Central memory CD4-positive, alpha-beta T cell (primary cell): ENCODE measurements at regions not wholly inside any gene's neighbourhood (a gene's known extent, or its start where the extent isn't known, plus 50 kb on each side); places are given as distances from the start of the nearest gene placed in this dataset.

Experiments used
- DNase-seq: peaks from one replicate; pipeline ENCODE4 v3.0.0; 2022

DNA sequence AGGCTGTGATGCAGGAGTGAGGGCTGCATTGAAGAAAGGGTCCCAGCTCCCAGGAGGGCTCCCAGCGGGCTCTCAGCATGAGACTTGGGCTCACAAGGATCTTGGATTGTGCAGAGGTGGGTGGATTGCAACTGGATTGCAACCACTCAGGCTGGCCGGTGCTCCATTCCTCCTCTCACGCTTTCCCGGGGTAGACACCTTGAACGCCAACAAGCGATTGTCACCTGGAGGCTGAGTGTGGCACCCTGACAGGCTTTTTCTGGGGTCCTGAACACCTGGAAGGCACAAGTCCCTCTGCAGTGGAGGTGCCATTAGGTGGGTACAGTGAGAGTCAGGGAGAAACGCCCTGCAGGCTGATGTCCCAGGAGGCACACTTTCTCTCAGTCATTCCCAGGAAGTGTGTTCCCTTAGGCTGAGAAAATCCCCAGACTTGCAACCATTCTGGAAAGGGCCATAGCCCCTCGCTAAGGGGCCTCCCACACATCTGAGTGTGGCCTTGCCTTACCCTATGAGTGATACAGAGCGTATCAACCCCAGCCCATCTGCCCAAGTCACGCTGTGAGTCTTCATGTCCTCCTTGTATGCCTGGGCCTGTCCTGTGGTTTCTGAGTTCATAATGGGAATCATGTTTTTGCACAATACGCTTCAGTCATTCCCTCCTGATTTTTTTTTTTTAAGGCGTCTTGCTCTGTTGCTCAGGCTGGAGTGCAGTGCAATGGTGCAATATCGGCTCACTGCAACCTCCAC is 488.1 kb downstream of the IRX1 start:
- no peak for DNase-seq

DNA sequence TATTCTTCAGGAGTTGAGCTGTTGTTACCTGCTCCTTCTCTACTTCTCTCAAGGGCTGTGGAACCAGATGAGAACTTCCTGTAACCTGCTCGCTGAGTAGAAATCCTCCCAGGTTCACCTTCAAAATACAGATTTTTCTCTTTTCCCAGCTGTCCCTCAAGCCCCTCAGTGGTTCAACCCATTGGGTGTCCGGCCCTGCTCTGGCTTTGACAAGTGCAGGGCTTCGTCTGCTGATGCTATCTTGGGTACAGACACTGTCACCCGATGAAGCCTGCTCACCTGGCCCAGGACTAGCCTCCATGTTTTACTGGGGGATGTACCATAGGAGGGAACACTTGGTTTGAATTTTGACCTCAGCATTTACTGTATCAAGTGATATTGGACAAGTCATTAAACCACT is 490.4 kb downstream of the IRX1 start:
- no peak for DNase-seq

DNA sequence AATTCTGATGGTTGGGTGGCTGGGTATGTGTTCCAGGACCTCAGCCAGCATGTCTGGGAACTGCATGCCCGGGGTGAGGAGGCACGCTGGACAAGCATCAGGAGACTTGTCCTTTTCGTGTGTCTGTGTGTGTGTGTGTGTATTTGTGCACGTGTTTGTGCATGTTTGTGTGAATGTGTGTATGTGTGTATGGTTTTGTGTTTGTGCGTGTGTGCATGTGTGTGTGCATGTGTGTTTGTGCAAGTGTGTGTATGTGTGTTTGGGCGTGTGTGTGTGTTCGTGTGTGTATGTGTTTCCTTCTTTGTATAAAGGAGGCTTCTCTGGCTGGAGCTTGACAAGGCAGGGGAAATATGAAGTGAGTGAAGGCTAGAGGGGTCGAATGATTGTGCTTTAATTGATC is 491.5 kb downstream of the IRX1 start:
- DNase-seq, result no peak

DNA sequence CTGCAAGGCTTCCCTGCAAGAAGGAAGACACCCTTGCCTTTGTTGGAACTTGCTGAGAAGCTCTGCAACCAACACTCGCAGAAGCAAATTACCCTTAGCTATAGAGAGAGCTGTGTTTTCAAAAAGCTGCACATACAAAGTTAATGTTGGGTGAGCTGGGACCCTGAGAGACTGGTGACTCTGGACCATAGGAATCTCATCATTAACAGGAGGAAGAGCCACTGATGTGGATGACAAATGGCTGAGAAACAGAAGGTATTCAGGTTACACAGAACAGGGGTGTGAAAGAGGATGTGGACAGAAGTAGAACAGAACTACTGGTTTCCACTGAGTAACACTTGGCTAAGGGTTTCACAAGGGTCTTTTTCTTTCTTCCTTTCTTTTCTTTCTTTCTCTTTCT is 493.5 kb downstream of the IRX1 start:
- DNase-seq, result no peak

DNA sequence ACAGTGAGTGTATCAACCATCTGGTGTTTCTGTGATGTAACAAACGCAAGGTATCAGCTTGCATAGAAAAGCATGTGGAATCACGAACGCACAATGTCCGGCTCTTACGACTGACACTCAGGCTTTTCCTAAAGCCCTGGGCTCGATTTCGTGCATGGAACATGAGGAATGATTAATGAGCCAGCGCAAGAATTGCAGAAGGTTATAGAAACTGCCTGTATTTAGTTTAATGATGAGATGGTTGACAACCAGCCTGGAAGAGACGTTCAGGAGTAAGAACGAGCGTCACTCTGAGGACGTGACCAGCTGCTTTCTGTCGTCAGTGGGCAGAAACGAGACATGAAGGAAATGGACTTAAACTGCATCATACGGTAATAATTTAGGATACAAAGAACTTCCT is 497.6 kb downstream of the IRX1 start:
- DNase-seq, result no peak

DNA sequence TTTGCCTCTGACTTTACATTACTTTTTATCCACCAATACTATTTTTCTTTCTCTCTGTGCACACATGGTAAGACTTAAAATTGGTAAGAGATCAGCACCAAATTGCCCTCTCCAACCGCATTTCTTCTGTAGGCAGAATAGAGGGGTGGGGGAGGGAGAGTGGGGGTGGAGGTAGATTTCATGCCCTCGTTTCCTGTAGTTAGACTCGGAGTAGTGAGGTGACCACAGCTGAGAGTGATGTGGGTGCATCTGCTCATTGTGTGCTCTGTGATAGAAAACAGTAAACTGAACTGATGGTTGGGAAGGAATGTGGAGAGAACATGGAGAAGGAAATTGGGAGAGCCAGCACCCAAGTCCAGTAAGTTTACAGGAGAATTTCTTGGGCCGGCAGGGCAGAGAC is 498.3 kb downstream of the IRX1 start:
- no peak for DNase-seq

DNA sequence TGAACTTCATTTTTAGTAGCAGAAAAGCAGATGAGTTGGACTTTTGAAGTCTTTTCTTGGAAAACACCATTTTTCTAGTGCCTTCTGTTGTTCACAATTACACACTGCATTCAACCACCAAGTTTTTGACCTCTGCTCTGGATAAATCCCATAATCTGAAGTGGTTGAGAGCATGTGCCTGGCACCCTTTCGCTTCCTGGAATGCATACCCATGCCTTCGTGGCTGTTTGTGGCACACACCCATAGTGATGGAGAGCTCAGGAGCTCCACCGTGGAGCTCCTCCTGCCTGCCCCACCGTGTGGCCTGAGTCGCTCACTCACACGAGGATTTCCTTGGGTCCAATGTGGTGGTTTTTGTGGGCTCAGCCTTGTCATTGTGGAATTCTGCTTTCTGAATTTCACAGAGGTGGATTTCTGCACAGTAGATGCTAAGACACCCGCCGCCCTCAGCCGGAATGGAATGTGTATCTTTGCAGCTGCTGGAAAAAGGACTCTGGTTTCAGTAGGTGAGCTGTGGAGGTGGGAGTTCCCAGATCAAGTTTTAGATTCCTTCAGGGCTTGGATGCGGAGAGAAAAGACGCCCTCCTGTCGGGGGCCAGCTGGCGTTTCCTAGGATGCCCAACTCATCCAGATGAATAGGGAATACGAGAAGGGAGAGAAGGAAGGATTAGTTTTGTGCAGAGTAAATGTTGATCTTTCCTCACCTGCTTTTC is 500.4 kb downstream of the IRX1 start:
- no peak for DNase-seq

DNA sequence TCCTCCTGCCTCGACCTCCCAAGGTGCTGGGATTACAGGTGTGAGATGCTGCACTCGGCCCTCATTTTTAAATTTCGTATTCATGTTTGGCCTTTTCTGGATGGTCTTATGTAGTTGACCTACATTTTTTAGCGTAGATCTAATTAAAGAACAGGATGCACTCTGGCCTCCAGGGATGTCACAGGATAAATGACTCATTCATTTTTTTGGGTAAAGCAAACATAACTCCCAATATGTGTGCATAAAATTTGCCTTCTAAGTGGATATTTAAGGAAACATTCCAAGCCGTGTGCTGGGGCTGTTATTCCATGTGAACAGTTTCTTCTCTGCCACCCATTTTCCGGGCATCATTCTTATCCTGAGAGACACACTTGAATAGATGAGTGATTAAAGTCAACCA is 501.6 kb downstream of the IRX1 start:
- DNase-seq, result no peak

DNA sequence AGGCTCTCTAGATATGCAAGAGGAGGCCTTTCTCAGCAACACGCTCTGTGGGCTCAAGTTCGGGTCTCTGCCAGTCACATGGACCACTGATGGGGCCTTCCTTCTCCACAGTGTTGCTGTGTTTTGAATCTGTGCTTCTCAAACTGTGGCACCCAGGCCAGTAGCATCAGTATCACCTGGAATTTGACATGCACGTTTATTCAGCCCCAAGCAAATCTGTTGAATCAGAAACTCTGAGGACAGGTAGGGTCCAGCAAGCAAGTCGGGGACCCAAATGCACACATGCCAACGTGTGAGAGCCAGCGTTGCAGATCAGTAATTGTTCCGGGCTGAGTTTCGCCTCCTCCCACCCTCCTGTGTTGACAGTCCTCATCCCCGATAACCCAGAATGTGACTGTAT is 502.6 kb downstream of the IRX1 start:
- no peak for DNase-seq

DNA sequence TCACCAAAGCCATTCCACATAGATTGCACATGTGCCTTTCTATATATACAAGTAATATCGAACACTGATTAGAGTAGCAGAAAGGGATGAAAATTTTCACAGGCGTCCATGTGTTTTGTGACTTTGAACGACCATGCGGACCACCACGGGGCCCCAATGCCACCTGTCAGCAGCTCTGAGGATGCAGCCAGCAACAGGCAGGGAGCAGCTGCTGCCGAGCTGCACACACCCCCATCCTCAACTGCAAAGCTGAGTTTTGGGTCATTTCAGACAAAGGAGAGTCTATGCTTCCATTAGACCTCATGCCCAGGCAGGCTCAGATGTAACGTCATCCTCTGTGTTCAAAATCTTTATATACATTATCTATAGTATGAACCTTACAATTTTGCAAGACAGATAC is 503.8 kb downstream of the IRX1 start:
- DNase-seq, result no peak

DNA sequence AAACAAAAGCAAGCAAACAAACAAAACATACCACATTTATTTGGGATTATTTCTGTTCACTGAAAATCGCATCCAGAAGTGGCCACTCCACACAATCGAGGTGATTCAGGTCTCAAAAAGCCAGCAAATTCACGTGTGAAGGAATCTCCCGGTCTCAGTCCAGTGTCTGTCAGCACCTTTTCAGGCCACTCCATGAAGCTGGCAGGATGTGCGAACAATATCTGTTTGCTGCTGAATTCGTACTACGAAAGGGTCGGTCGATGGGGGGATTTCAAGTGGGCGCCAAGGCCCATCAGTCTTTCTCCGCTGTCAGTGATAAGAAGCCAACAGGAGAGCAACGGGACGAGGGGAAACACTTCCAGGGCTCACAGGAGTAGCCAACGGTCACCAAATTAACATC is 505.1 kb downstream of the IRX1 start:
- no peak for DNase-seq

DNA sequence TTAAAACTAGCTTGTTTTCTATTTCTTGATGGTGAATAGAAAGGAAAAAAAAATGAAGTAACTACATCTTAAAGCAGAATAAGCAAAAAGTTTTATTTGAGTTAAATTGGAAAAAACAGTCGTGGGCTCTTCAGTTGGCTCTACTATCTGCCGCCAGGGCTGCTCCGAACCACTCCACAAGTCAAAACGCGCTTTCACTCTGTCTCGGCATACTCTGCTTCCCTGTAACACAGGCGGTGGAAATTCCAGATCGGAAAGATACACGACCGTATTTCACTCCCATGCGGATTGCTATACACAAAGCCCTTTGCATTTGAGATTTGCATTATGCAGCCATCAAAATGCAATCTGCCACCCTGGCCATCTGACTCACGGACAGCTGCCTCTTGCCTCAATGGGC is 505.6 kb downstream of the IRX1 start:
- DNase-seq, result no peak

DNA sequence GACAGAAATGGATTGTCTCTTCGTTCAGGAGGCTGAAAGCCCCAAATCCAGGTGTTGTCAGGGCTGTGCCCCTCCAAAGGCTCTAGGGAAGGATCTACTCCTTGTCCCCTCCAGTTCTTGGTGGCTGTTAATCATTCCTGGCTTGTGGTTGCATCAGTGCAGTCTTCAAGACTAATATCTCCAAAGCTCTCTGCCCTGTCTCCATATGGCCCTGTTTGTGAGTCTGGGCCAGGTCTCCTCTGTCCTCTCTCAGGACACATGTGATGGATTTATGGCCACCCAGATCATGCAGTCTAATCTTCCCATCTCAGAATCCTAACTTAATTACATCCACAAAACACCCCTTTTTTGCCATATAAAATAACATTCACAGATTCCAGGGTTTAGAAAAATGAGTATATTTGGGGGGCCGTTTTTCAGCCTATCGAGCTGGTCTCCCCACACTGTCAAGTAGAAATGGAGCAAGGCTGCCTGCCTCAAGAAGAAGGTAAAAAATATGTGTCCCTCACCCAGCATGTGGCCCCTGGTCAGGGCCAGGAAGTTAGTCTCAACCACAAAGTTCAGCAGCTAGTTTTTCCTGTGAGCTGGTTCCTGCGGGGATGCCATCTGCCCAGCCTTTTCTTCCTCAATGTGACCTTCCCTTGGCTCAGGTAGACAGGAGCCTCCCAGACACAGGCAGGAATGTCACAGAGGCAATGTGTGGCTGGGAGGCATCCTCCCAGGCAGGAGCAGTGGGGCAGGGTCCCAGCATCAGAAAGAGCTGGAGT is 509.4 kb downstream of the IRX1 start:
- DNase-seq, result no peak

DNA sequence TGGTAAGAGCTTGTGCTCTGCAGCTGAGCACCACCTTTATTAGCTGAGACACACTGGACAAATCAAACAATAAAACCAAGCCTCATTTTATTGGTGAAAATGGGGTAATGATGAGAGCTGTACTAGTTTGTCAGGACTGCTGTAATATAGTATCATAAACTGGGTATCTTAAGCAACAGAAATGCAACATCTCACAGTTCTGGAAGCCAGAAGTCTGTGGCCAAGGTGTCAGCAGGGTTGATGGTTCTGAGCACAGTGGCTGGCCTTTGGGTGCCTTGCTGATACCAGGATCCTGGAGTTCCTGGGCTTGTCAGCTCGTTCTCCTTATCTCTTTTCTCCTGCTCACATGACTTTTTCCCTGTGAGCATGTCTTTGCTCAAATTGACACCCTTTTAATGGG is 513.1 kb downstream of the IRX1 start:
- no peak for DNase-seq

DNA sequence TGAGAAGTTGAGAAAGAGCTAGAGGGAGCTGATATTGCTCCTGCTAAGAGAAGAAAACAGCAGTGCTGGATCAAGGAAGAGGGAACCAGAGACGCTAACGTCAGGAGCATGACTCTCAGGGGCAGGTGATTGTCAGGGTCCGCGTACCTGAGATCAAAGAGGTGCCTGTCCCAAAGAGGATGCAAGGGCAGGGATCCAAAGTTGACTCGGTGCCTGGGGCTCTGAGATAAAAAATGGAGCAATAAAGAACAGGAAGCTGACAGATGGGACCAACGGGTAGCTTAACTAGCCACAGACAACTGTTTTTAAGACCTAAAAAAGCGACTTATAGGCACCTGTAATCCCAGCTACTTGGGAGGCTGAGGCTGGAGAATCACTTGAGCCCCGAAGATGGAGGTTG is 517.8 kb downstream of the IRX1 start:
- no peak for DNase-seq

DNA sequence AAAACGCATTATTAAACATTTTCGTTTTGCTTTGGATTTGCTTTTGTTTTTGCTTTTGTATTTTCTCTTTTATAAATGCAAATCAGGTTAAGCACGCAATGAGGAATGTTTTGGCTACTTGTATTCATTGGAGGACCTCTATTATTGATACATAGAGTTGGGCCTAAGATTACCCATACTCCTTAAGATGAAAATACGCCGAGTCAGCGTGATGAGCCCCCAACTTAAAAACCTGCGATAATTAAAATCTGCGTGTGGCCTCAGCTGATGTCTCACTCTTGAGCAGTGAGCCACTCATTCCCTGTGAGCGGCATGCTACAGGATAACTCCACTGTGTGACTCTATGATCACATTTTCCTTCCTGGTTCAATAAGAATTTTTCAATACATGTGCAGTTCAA is 518.3 kb downstream of the IRX1 start:
- DNase-seq, result no peak

DNA sequence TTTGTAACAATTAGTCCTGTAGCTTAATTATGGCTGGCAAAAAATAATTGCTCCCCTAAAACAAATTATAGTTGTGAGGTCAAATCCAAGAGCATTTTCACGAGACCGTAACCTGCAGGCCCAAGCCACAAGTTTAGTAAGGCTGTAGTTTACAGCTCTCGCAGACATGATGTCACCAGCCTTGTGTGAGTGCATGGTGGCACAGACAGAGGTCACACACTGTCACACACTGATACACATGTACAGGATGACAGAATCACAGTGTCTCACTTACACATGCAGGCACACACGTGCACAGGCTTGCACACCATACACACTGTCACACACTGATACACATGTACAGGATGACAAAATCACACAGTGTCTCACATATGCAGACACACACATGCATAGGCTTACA is 518.8 kb downstream of the IRX1 start:
- no peak for DNase-seq

DNA sequence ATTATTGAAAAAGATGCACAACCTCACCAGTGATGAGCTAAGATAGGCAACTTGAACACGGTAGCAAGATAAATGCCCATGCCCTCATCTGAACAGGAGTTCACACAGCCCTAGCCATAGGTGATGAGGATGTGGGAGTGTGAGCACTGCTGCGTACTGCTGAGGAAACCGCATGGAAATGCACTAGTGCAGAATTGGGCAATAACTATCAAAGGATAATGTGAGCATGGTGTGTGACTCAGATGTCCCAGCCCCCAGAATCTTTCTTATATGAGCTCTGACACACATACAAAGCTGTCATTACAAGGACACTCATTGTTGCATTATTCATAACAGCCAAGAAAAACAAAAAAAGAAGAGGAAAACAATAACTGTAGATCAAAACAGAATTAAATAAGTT is 521.2 kb downstream of the IRX1 start:
- DNase-seq, result no peak

DNA sequence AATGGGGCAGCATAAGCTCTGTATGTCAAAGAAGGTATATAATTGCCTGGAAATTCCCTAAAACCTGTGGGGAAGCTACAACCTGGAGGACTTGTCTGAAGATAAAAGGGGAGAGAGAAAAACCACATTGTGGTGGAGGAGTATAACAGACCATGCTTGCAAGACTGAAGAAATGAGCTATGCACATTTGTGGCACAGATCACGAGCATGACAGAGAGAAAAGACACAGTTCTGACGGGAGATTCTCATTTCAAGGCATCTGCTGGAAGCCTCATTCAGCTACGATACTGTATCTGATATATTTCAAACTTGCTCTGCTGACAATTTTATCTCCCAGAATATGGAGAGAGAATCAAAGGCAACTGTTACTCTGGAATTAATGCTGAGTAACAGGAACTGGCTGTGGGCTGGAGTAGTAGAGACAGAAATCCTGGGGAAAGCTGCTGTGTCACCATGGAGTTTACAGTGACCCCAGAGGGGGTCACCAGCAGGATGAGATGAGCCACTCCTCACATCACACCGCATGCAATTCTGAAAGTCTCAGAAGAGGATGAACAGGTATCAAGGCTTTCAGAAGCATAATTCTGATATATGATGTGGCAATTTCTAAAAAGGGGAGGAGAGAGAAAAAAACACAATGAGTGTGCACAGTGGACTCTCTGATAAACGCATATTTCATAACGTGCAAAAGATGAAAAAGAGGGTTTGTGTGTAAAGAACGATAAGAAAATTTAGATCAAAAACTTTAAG is 528.8 kb downstream of the IRX1 start:
- no peak for DNase-seq

DNA sequence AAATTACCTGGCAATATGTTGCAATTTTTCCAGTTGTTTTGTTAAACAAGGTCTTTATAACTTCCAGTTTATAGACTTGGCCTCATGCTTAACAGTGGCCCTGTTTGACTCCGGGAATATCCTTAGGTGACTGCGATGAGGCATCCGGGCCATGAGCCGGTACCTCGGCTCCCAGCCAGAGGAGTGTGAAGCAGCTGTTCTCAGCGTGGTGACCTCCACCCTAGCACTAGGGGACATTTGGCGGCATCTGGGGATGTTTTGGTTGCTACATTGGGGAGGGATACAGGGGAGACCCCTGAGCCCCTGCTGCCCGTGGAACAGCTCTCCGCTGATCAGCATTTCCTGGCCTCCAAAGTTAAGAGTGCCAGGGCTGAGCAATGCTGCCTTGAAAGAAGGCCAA is 533.4 kb downstream of the IRX1 start:
- no peak for DNase-seq

DNA sequence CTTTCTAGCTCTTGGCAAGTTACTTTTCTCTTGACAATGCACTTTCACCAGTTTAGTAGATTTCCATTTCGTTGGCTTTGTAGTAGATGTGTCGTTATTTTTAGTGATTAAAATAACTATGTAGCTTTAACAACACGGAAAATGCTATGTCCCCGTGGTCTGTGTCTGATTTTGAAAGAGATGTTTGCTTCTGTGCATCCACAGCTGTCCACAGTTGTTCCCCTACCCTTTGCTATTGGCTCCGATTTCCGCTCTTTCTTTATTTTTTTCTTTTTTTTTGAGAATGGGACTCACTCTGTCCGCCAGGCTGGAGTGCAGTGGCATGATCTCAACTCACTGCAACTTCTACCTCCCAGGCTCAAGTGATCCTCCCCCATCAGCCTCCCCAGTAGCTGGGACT is 533.9 kb downstream of the IRX1 start:
- no peak for DNase-seq

DNA sequence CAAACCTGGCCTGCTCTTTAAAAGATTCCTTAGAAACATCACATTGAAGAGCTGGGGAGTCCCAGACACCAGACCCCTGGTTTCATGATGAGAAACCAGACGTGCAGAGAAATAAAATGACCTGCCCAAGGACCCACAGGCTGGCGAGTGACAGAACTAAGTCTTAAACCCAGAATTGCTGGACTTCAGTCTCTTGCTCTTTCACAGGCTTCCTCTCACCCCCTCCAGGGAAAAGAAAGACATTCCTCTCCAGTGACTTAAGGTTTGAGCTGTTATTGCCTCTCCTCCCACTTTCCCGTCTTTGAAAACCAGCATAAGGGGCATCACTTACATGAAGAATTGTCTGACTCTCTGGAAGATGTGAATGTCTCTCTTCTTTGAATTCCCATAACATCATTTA is 535.2 kb downstream of the IRX1 start:
- DNase-seq, result no peak

DNA sequence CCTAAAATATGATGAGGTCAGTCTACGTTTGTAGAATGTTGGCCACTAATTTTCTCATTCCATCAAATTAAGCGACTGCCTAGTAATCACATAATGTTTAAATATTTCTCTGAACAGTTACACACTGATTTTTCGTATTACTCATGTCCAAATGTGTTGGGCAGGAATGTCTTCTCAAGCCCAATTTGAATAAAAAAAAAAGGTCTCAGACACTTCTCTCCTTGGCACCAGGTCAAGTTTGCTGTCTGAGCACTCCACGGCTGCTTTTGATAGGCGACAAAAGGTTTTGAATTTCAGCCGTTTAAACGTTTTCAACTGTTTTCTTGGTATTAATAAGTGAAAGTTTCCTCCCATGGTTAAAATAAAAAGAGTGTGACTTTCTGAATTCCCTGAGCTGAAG is 542.1 kb downstream of the IRX1 start:
- no peak for DNase-seq
